ENCODE measurements at regions not wholly inside any gene's neighbourhood (a gene's known extent, or its start where the extent isn't known, plus 50 kb on each side); places are given as distances from the start of the nearest gene placed in this dataset.

DNA sequence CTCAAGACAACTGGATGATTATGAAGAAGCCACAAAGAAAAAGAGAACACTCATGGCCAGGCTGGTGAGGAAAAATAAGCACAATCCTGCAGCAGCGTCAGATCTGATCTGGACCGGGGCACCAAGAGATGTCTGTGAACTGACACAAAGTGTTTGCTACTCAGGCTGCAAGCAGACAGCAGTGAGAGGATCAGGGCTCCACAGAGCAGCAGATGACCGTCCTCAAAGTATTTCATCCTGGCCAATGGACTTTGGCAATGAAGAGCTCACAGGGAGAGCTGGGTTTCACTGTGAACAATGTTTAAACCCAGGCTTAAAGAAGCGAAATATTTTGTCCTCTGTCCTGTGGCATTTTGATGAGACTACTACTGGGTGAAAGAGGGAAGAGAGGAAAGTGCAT is 299.2 kb downstream of the GPATCH2 start:
- Mint-ChIP-seq H3K4me1 (peaks cover 19% of the 10 kb centered on the region), H3K36me3 (ENCODE audit: low read depth) (no peaks in the 10 kb centered on the region), H3K27me3 (ENCODE audit: low read depth) (peaks cover 5% of the 10 kb centered on the region), H3K27ac (peak overlapping the region; percentile 24 to 52 (median 35)), H3K4me3 (no peak overlapping the region), H3K9me3 (peaks cover 12% of the 10 kb centered on the region)
- TF ChIP-seq, protein P1, sequence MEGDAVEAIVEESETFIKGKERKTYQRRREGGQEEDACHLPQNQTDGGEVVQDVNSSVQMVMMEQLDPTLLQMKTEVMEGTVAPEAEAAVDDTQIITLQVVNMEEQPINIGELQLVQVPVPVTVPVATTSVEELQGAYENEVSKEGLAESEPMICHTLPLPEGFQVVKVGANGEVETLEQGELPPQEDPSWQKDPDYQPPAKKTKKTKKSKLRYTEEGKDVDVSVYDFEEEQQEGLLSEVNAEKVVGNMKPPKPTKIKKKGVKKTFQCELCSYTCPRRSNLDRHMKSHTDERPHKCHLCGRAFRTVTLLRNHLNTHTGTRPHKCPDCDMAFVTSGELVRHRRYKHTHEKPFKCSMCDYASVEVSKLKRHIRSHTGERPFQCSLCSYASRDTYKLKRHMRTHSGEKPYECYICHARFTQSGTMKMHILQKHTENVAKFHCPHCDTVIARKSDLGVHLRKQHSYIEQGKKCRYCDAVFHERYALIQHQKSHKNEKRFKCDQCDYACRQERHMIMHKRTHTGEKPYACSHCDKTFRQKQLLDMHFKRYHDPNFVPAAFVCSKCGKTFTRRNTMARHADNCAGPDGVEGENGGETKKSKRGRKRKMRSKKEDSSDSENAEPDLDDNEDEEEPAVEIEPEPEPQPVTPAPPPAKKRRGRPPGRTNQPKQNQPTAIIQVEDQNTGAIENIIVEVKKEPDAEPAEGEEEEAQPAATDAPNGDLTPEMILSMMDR (IDR thresholded peaks at IDR 0.05; ENCODE audit: unreplicated experiment in 3 of 3), result no peak

DNA sequence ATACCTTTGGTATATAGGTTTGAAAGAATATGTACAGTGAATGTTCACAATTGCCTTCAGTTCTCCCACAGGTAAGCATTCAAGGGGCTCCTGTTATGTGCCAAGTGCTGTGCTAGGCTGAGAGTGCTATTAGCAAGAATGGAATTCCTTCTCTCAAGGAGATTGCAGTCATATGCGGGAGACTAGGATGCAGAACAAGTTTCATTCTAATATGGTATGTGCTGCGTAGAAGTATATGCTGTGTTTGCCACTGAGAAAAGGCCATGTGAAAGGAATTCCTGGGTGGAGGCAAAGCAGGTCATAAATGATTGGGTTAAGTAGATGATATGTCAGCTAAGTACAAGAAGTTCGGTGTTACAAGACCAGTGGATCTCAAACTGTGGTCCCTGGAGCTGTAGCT is 303.0 kb downstream of the GPATCH2 start:
- H3K27ac Mint-ChIP-seq, result no peak overlapping the region
- H3K27me3 Mint-ChIP-seq (ENCODE audit: low read depth), result peaks cover 5% of the 10 kb centered on the region
- H3K4me3 Mint-ChIP-seq, result no peak overlapping the region
- TF ChIP-seq, protein P1 (IDR thresholded peaks at IDR 0.05; ENCODE audit: unreplicated experiment in 3 of 3), result no peak
- peaks cover 12% of the 10 kb centered on the region for H3K9me3 Mint-ChIP-seq
- peaks cover 19% of the 10 kb centered on the region for H3K4me1 Mint-ChIP-seq
- no peaks in the 10 kb centered on the region for H3K36me3 Mint-ChIP-seq (ENCODE audit: low read depth)

DNA sequence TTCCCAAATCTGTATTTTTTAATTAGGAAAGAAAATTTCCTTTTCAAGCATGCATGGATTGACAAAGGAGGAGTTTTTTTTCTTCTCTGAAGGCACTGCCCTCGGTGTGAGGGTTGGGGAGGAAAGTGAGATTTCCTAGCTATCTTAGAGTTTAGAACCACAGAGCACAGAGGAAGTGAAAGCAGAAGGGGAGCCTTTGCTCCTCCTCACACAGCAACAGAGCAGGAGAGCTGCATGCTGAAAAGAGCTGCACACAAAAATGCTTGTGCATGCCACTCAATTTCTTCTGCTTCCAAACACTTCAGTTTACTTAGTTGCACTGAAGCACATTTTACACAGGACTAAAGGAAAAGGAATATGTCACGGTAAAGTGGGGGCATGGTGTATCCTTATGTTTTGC is 308.1 kb downstream of the GPATCH2 start:
- no peak overlapping the region for H3K4me3 Mint-ChIP-seq

DNA sequence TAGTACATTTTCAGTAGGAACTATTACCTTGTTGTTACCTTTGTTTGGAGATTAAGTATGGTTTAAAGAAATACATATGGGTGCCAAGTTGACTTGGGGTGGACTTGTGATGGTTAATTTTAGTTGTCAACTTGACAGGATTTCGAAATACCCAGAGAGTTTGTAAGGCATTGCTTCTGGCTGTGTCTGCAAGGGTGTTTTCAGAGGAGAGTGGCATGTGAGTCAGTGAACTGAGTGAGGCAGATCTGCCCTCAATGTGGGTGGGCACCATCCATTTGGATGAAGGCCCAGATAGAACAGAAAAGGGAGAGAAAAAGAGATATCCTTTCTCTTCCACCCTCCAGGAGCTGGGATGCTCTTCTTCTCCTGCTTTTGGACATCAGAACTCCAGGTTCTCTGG is 315.5 kb downstream of the GPATCH2 start:
- no peaks in the 10 kb centered on the region for H3K9me3 Mint-ChIP-seq
- no peaks in the 10 kb centered on the region for H3K36me3 Mint-ChIP-seq (ENCODE audit: low read depth)
- no peaks in the 10 kb centered on the region for H3K4me1 Mint-ChIP-seq
- TF ChIP-seq, protein P1 (IDR thresholded peaks at IDR 0.05; ENCODE audit: unreplicated experiment in 3 of 3), result no peak
- H3K27me3 Mint-ChIP-seq (ENCODE audit: low read depth), result peaks cover 4% of the 10 kb centered on the region
- no peak overlapping the region for H3K4me3 Mint-ChIP-seq
- H3K27ac Mint-ChIP-seq, result no peak overlapping the region

More for the DNA sequence above, 308.1 kb downstream of the GPATCH2 start:
- Mint-ChIP-seq H3K36me3 (ENCODE audit: low read depth) (no peaks in the 10 kb centered on the region), H3K27ac (no peak overlapping the region), H3K4me1 (peaks cover 6% of the 10 kb centered on the region), H3K9me3 (no peaks in the 10 kb centered on the region), H3K27me3 (ENCODE audit: low read depth) (peaks cover 4% of the 10 kb centered on the region)
- TF ChIP-seq, protein P1 (IDR thresholded peaks at IDR 0.05; ENCODE audit: unreplicated experiment in 3 of 3), result no peak

DNA sequence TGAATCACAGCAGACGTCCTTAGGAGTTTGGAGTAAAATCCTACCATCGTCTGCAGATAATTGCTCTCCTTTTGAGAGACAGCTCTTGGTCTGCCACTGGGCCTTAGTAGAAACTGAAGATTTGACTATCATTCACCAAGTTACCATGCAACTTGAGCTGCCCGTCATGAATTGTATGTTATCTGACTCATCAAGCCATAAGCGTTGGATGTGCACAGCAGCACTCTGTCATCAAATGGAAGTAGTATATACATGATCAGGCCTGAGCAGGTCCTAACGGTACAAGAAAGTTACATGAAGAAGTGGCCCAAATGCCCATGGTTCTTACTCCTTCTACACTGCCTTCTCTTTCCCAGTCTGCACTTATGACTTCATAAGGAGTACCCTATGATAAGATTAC is 317.8 kb downstream of the GPATCH2 start:
- Mint-ChIP-seq H3K27ac (no peak overlapping the region), H3K4me3 (no peak overlapping the region), H3K36me3 (ENCODE audit: low read depth) (no peaks in the 10 kb centered on the region), H3K9me3 (no peaks in the 10 kb centered on the region), H3K4me1 (no peaks in the 10 kb centered on the region), H3K27me3 (ENCODE audit: low read depth) (no peaks in the 10 kb centered on the region)
- TF ChIP-seq, protein P1 (IDR thresholded peaks at IDR 0.05; ENCODE audit: unreplicated experiment in 3 of 3), result no peak

DNA sequence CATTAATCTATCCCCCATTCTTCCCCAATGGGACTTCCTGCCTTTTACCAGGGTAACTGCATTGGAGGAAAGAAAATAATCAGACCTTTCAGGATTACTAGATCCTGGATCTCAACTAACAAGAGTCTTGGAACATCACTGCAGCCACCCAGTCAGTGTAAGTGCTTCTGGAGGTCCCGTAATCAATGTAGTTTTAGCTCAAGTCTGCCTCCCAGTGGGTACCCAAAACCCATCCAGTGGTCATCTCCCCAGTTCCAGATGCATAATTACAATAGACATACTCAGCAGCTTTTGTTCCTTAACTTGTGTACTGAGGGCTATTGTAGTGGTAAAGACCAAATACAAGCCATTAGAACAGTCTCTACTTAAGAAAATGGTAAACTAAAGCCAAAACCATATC is 319.1 kb downstream of the GPATCH2 start:
- no peak overlapping the region for H3K4me3 Mint-ChIP-seq
- H3K27ac Mint-ChIP-seq, result no peak overlapping the region
- no peaks in the 10 kb centered on the region for H3K27me3 Mint-ChIP-seq (ENCODE audit: low read depth)
- H3K4me1 Mint-ChIP-seq, result no peaks in the 10 kb centered on the region
- H3K36me3 Mint-ChIP-seq (ENCODE audit: low read depth), result no peaks in the 10 kb centered on the region
- TF ChIP-seq, protein P1 (IDR thresholded peaks at IDR 0.05; ENCODE audit: unreplicated experiment in 3 of 3), result no peak
- H3K9me3 Mint-ChIP-seq, result no peaks in the 10 kb centered on the region
